ENCODE measurements at regions not wholly inside any gene's neighbourhood (a gene's known extent, or its start where the extent isn't known, plus 50 kb on each side); places are given as distances from the start of the nearest gene placed in this dataset.

GRCh38 chr13:70237131-70237530 is 128.9 kb upstream of the KLHL1 start:
- H3F3A ChIP-seq (ENCODE audit: low read depth), result no peaks in the 10 kb centered on the region
- no peak overlapping the region for H3K4me2 ChIP-seq (ENCODE audit: low read depth, low read length, poor library complexity, severe bottlenecking)
- no peaks in the 10 kb centered on the region for H3K9me2 ChIP-seq (replicated peaks; ENCODE audit: low read depth, low read length)
- no peaks in the 10 kb centered on the region for H3K27me3 ChIP-seq (ENCODE audit: insufficient read depth, low read length, poor library complexity, severe bottlenecking)
- no peaks in the 10 kb centered on the region for H3K9me3 ChIP-seq (ENCODE audit: insufficient read depth, low read depth, low read length)
- H3K79me2 ChIP-seq (ENCODE audit: insufficient read depth, low read length), result no peaks in the 10 kb centered on the region
- no peaks in the 10 kb centered on the region for H3K4me1 ChIP-seq (ENCODE audit: insufficient read depth, low read length, poor library complexity, severe bottlenecking)
- no peaks in the 10 kb centered on the region for H4K20me1 ChIP-seq (ENCODE audit: insufficient read depth, low read length, poor library complexity, severe bottlenecking)
- no peak for TF ChIP-seq EZH2phosphoT487 (IDR thresholded peaks at IDR 0.05; ENCODE audit: borderline replicate concordance)
- no peak for TF ChIP-seq CTCF (conservative IDR thresholded peaks at IDR 0.05; ENCODE audit: low read length)
- no peak overlapping the region for H3K9ac ChIP-seq (ENCODE audit: low read depth, low read length, poor library complexity, severe bottlenecking)
- no peaks in the 10 kb centered on the region for H3K36me3 ChIP-seq (ENCODE audit: insufficient read depth, low read length)
- no peak overlapping the region for H2AFZ ChIP-seq (ENCODE audit: low read length)
- no peak overlapping the region for H3K4me3 ChIP-seq (ENCODE audit: low read length, poor library complexity, severe bottlenecking)

- no peaks in the 10 kb centered on the region for H3K36me3 ChIP-seq (ENCODE audit: insufficient read depth, low read length)
- no peaks in the 10 kb centered on the region for H3K79me2 ChIP-seq (ENCODE audit: insufficient read depth, low read length)
- H3K4me2 ChIP-seq (ENCODE audit: low read depth, low read length, poor library complexity, severe bottlenecking), result no peak overlapping the region
- H3K27me3 ChIP-seq (ENCODE audit: insufficient read depth, low read length, poor library complexity, severe bottlenecking), result no peaks in the 10 kb centered on the region
- H2AFZ ChIP-seq (ENCODE audit: low read length), result no peak overlapping the region
- no peaks in the 10 kb centered on the region for H3K9me3 ChIP-seq (ENCODE audit: insufficient read depth, low read depth, low read length)
- no peaks in the 10 kb centered on the region for H3K9me2 ChIP-seq (replicated peaks; ENCODE audit: low read depth, low read length)
- H3K4me1 ChIP-seq (ENCODE audit: insufficient read depth, low read length, poor library complexity, severe bottlenecking), result no peaks in the 10 kb centered on the region
- no peaks in the 10 kb centered on the region for H3F3A ChIP-seq (ENCODE audit: low read depth)
- H4K20me1 ChIP-seq (ENCODE audit: insufficient read depth, low read length, poor library complexity, severe bottlenecking), result no peaks in the 10 kb centered on the region
- no peak overlapping the region for H3K4me3 ChIP-seq (ENCODE audit: low read length, poor library complexity, severe bottlenecking)
- no peak for TF ChIP-seq CTCF (conservative IDR thresholded peaks at IDR 0.05; ENCODE audit: low read length)
- TF ChIP-seq EZH2phosphoT487 (IDR thresholded peaks at IDR 0.05; ENCODE audit: borderline replicate concordance), result no peak
- H3K9ac ChIP-seq (ENCODE audit: low read depth, low read length, poor library complexity, severe bottlenecking), result no peak overlapping the region
These were observed 127.3 kb upstream of the KLHL1 start for GRCh38 chr13:70235565-70235964.

GRCh38 chr13:70223911-70224310 is 115.7 kb upstream of the KLHL1 start:
- Histone ChIP-seq H3K4me1 (ENCODE audit: insufficient read depth, low read length, poor library complexity, severe bottlenecking) (no peaks in the 10 kb centered on the region), H3K36me3 (ENCODE audit: insufficient read depth, low read length) (no peaks in the 10 kb centered on the region), H3F3A (ENCODE audit: low read depth) (no peaks in the 10 kb centered on the region), H3K9ac (ENCODE audit: low read depth, low read length, poor library complexity, severe bottlenecking) (no peak overlapping the region), H3K27me3 (ENCODE audit: insufficient read depth, low read length, poor library complexity, severe bottlenecking) (no peaks in the 10 kb centered on the region), H4K20me1 (ENCODE audit: insufficient read depth, low read length, poor library complexity, severe bottlenecking) (no peaks in the 10 kb centered on the region), H2AFZ (ENCODE audit: low read length) (no peak overlapping the region), H3K79me2 (ENCODE audit: insufficient read depth, low read length) (no peaks in the 10 kb centered on the region), H3K9me3 (ENCODE audit: insufficient read depth, low read depth, low read length) (no peaks in the 10 kb centered on the region), H3K4me3 (ENCODE audit: low read length, poor library complexity, severe bottlenecking) (no peak overlapping the region), H3K4me2 (ENCODE audit: low read depth, low read length, poor library complexity, severe bottlenecking) (no peak overlapping the region), H3K9me2 (replicated peaks; ENCODE audit: low read depth, low read length) (no peaks in the 10 kb centered on the region)
- TF ChIP-seq CTCF (conservative IDR thresholded peaks at IDR 0.05; ENCODE audit: low read length) (no peak), EZH2phosphoT487 (IDR thresholded peaks at IDR 0.05; ENCODE audit: borderline replicate concordance) (no peak)

Measured in Loucy (cell line).